ENCODE measurements at regions not wholly inside any gene's neighbourhood (a gene's known extent, or its start where the extent isn't known, plus 50 kb on each side); places are given as distances from the start of the nearest gene placed in this dataset.

GRCh38 chr4:137253949-137254348 is 278.3 kb downstream of the PCDH18 start:
- ChIA-PET CTCF (no interaction called here), POLR2A (no interaction called here)
- Histone ChIP-seq H3K4me3 (ENCODE audit: control extremely low read depth in 1 of 5, extremely low read depth in 1 of 5, insufficient read depth in 1 of 5, low read depth in 2 of 5, low read length in 4 of 5) (no peak overlapping the region), H3K27ac (ENCODE audit: low read length in 2 of 2) (no peak overlapping the region), H2AFZ (ENCODE audit: insufficient read depth, low read depth, low read length, poor library complexity, severe bottlenecking) (no peak overlapping the region), H3K4me2 (replicated peaks; ENCODE audit: low read depth, low read length, poor library complexity, severe bottlenecking) (no peak overlapping the region), H3K9ac (ENCODE audit: low read length) (no peak overlapping the region), H3K27me3 (replicated peaks in 1 of 4; ENCODE audit: control extremely low read depth in 1 of 4, control insufficient read depth in 3 of 4, insufficient read depth in 4 of 4, low read length in 3 of 4) (no peaks in the 10 kb centered on the region), H3K4me1 (ENCODE audit: control insufficient read depth in 2 of 2, insufficient read depth in 2 of 2, low read length in 2 of 2) (no peaks in the 10 kb centered on the region), H3K9me3 (ENCODE audit: control extremely low read depth in 1 of 3, control insufficient read depth in 2 of 3, insufficient read depth in 1 of 3, low read length in 2 of 3) (no peaks in the 10 kb centered on the region), H4K20me1 (ENCODE audit: control insufficient read depth, insufficient read depth, low read length, poor library complexity, severe bottlenecking) (no peaks in the 10 kb centered on the region), H3K36me3 (replicated peaks in 1 of 2; ENCODE audit: control extremely low read depth in 1 of 2, control insufficient read depth in 1 of 2, extremely low read depth in 1 of 2, insufficient read depth in 2 of 2, low read length in 1 of 2) (no peaks in the 10 kb centered on the region), H3K79me2 (ENCODE audit: control insufficient read depth, insufficient read depth, low read length) (no peaks in the 10 kb centered on the region)
- DNase-seq (no peak), ATAC-seq (ENCODE audit: low read depth) (no peak)
- no peaks in the 10 kb centered on the region for H3K4me1 Mint-ChIP-seq
- no peaks in the 10 kb centered on the region for H3K27me3 Mint-ChIP-seq
- no peak overlapping the region for H3K27ac Mint-ChIP-seq
- TF ChIP-seq EZH2 (IDR thresholded peaks at IDR 0.05; ENCODE audit: borderline replicate concordance, insufficient read depth, low read depth, low read length, poor library complexity, severe bottlenecking) (no peak), CTCF (IDR thresholded peaks at IDR 0.05) (no peak)
- no peak overlapping the region for H3K4me3 Mint-ChIP-seq
- intact Hi-C loops (cut with micrococcal nuclease), result no loop called here
- peaks cover 2% of the 10 kb centered on the region for H3K9me3 Mint-ChIP-seq (ENCODE audit: insufficient read depth)

GRCh38 chr4:137249112-137249511 is 283.2 kb downstream of the PCDH18 start:
- Histone ChIP-seq H4K20me1 (ENCODE audit: control insufficient read depth, insufficient read depth, low read length, poor library complexity, severe bottlenecking) (no peaks in the 10 kb centered on the region), H3K27me3 (replicated peaks in 1 of 4; ENCODE audit: control extremely low read depth in 1 of 4, control insufficient read depth in 3 of 4, insufficient read depth in 4 of 4, low read length in 3 of 4) (no peaks in the 10 kb centered on the region), H3K4me3 (ENCODE audit: control extremely low read depth in 1 of 5, extremely low read depth in 1 of 5, insufficient read depth in 1 of 5, low read depth in 2 of 5, low read length in 4 of 5) (no peak overlapping the region), H3K36me3 (replicated peaks in 1 of 2; ENCODE audit: control extremely low read depth in 1 of 2, control insufficient read depth in 1 of 2, extremely low read depth in 1 of 2, insufficient read depth in 2 of 2, low read length in 1 of 2) (no peaks in the 10 kb centered on the region), H3K4me2 (replicated peaks; ENCODE audit: low read depth, low read length, poor library complexity, severe bottlenecking) (no peak overlapping the region), H3K9me3 (ENCODE audit: control extremely low read depth in 1 of 3, control insufficient read depth in 2 of 3, insufficient read depth in 1 of 3, low read length in 2 of 3) (no peaks in the 10 kb centered on the region), H2AFZ (ENCODE audit: insufficient read depth, low read depth, low read length, poor library complexity, severe bottlenecking) (no peak overlapping the region), H3K9ac (ENCODE audit: low read length) (no peak overlapping the region), H3K27ac (ENCODE audit: low read length in 2 of 2) (no peak overlapping the region), H3K4me1 (ENCODE audit: control insufficient read depth in 2 of 2, insufficient read depth in 2 of 2, low read length in 2 of 2) (no peaks in the 10 kb centered on the region), H3K79me2 (ENCODE audit: control insufficient read depth, insufficient read depth, low read length) (no peaks in the 10 kb centered on the region)
- DNase-seq (no peak), ATAC-seq (ENCODE audit: low read depth) (no peak)
- no peak for TF ChIP-seq EZH2 (IDR thresholded peaks at IDR 0.05; ENCODE audit: borderline replicate concordance, insufficient read depth, low read depth, low read length, poor library complexity, severe bottlenecking)
- TF ChIP-seq CTCF (IDR thresholded peaks at IDR 0.05), result no peak
- WGBS (ENCODE audit: insufficient coverage), result no CpG with 5 or more reads among the region's 2 CpGs
- Mint-ChIP-seq H3K27ac (no peak overlapping the region), H3K4me1 (no peaks in the 10 kb centered on the region), H3K27me3 (no peaks in the 10 kb centered on the region), H3K4me3 (no peak overlapping the region), H3K9me3 (ENCODE audit: insufficient read depth) (no peaks in the 10 kb centered on the region)
- POLR2A ChIA-PET, result no interaction called here
- intact Hi-C loops (cut with micrococcal nuclease), result no loop called here
- CTCF ChIA-PET, result no interaction called here
